HepG2 (cell line): ENCODE measurements at regions not wholly inside any gene's neighbourhood (a gene's known extent, or its start where the extent isn't known, plus 50 kb on each side); places are given as distances from the start of the nearest gene placed in this dataset.

Experiments used
- CHCHD3 ChIP-seq: sonication (generic); formaldehyde crosslinking; IDR thresholded peaks from 2 replicates; pipeline ENCODE4 v1.8.0; 2022; ENCODE audit warnings: mild to moderate bottlenecking, missing genetic modification reagents, moderate library complexity
- CREB1 ChIP-seq, 2 experiments: fragments of 450-650 bp in 1 of 2; IDR thresholded peaks; 2 replicates each; pipeline ENCODE4 v1.6.1; 2016 to 2017; ENCODE audit warnings: control low read depth in 1 of 2, mild to moderate bottlenecking in 1 of 2, missing compliant biosample characterization in 1 of 2, missing genetic modification characterization in 1 of 2
- DNMT1 ChIP-seq: sonication (generic); formaldehyde crosslinking; IDR thresholded peaks from 2 replicates; pipeline ENCODE4 v1.5.1; 2020; ENCODE audit warnings: mild to moderate bottlenecking, missing genetic modification reagents
- EZH2 ChIP-seq: conservative IDR thresholded peaks from 2 replicates; pipeline ENCODE4 v1.6.1; 2012; ENCODE audit warnings: mild to moderate bottlenecking, low read depth, low read length, moderate library complexity
- KAT8 ChIP-seq: IDR thresholded peaks from 2 replicates; pipeline ENCODE4 v1.6.1; 2016; ENCODE audit warnings: missing genetic modification reagents, missing compliant biosample characterization
- NR3C1 ChIP-seq: sonication (generic); formaldehyde crosslinking; IDR thresholded peaks from 2 replicates; pipeline ENCODE4 v1.4.0; 2020; ENCODE audit warnings: missing genetic modification reagents
- POLR2AphosphoS2 ChIP-seq: IDR thresholded peaks from 2 replicates; pipeline ENCODE4 v1.6.1; 2011; ENCODE audit warnings: low read depth, low read length, improper control_type of control experiment
- SMC3 ChIP-seq: IDR thresholded peaks from 2 replicates; pipeline ENCODE4 v1.6.1; 2011; ENCODE audit warnings: low read length, improper control_type of control experiment
- TCF7 ChIP-seq: sonication (generic); IDR thresholded peaks from 2 replicates; pipeline ENCODE4 v1.6.1; 2016; ENCODE audit warnings: antibody characterized with exemption, low read depth
- YEATS4 ChIP-seq: sonication (generic); formaldehyde crosslinking; IDR thresholded peaks from 2 replicates; pipeline ENCODE4 v1.4.0; 2020; ENCODE audit warnings: missing genetic modification reagents, borderline replicate concordance
- ZFP91 ChIP-seq: sonication (generic); formaldehyde crosslinking; IDR thresholded peaks from 2 replicates; pipeline ENCODE4 v1.9.0; 2022; ENCODE audit warnings: missing genetic modification reagents, mild to moderate bottlenecking, borderline replicate concordance
- ZNF281 ChIP-seq: sonication (generic); formaldehyde crosslinking; IDR thresholded peaks from 2 replicates; pipeline ENCODE4 v1.4.0; 2020; ENCODE audit warnings: missing genetic modification reagents, borderline replicate concordance
- ZNF589 ChIP-seq: sonication (generic); formaldehyde crosslinking; conservative IDR thresholded peaks from 2 replicates; pipeline ENCODE4 v1.8.0; 2022; ENCODE audit warnings: mild to moderate bottlenecking, moderate library complexity, missing genetic modification reagents

- no peak for TF ChIP-seq ZNF281
- TF ChIP-seq CREB1 (IDR thresholded peaks at IDR 0.05): no peak
- no peak for TF ChIP-seq CREB1 (CRISPR knock-in tag; IDR thresholded peaks at IDR 0.05)
- TF ChIP-seq DNMT1 (CRISPR knock-in tag): no peak
- no peak for TF ChIP-seq YEATS4 (CRISPR knock-in tag)
- TF ChIP-seq EZH2: no peak
- TF ChIP-seq SMC3: no peak
- no peak for TF ChIP-seq CHCHD3 (CRISPR knock-in tag)
- TF ChIP-seq ZNF589: no peak
- TF ChIP-seq TCF7: no peak
- no peak for TF ChIP-seq KAT8 (CRISPR knock-in tag)
- no peak for TF ChIP-seq NR3C1 (CRISPR knock-in tag)
- no peak for TF ChIP-seq POLR2AphosphoS2
- no peak for TF ChIP-seq ZFP91 (CRISPR knock-in tag)
Measured at GRCh38 chr12:92360543-92360942, 214.9 kb upstream of the BTG1 start.
